Tibial nerve (tissue), 4 donors: ENCODE measurements at regions not wholly inside any gene's neighbourhood (a gene's known extent, or its start where the extent isn't known, plus 50 kb on each side); places are given as distances from the start of the nearest gene placed in this dataset.
"Not testable (repeated sequence)": the region's sequence is repeated elsewhere in the genome, so short reads cannot be mapped to it uniquely, and the experiment has no call there.

ENCODE experiments used
- DNase-seq, 2 donors: peaks; one replicate each; pipeline ENCODE4 v3.0.0-alpha.2; 2019; ENCODE audit warnings: low spot score in 2 of 2
- H3K27ac ChIP-seq, 4 donors: fragments of 200-600 bp; sonication (generic) in 3 of 4; one replicate each; pipeline ENCODE4 v1.5.1; 2017 to 2019; ENCODE audit warnings: mild to moderate bottlenecking in 1 of 4
- H3K27me3 ChIP-seq, 2 donors: fragments of 200-600 bp; sonication (generic) in 1 of 2; one replicate each; pipeline versions ENCODE4 v1.5.1 to v1.6.0; 2017 to 2019
- H3K36me3 ChIP-seq, 3 donors: fragments of 200-600 bp; sonication (generic); one replicate each; pipeline ENCODE4 v1.5.1; 2018 to 2019
- H3K4me1 ChIP-seq, 4 donors: fragments of 200-600 bp; sonication (generic) in 3 of 4; one replicate each; pipeline ENCODE4 v1.5.1; 2017 to 2019
- H3K4me3 ChIP-seq, 4 donors: fragments of 200-600 bp; sonication (generic) in 3 of 4; one replicate each; pipeline ENCODE4 v1.5.1; 2017 to 2019; ENCODE audit warnings: mild to moderate bottlenecking in 1 of 4, moderate library complexity in 1 of 4
- H3K9me3 ChIP-seq, 4 donors: fragments of 200-600 bp; sonication (generic) in 3 of 4; one replicate each; pipeline ENCODE4 v1.5.1; 2017 to 2019
- CTCF ChIP-seq, 5 experiments: fragments of 200-600 bp in 3 of 5; fragments of 450-650 bp in 2 of 5; sonication (generic) in 3 of 5; IDR thresholded peaks; one replicate each; pipeline ENCODE4 v1.5.1; 2016 to 2019; ENCODE audit warnings: antibody characterized with exemption in 5 of 5, mild to moderate bottlenecking in 3 of 5, moderate library complexity in 2 of 5
- EP300 ChIP-seq, 2 donors: sonication (generic); formaldehyde crosslinking; IDR thresholded peaks; one replicate each; pipeline ENCODE4 v1.6.1; 2017; ENCODE audit warnings: antibody characterized with exemption in 2 of 2, mild to moderate bottlenecking in 1 of 2
- POLR2A ChIP-seq, 2 donors: fragments of 450-650 bp; IDR thresholded peaks; one replicate each; pipeline ENCODE4 v1.6.1; 2017; ENCODE audit warnings: antibody characterized with exemption in 2 of 2, mild to moderate bottlenecking in 2 of 2, moderate library complexity in 2 of 2
- WGBS, 2 donors: methylation state at CpG; one replicate each; pipeline ENCODE4 v1.1.5; 2018; 5-methylcytosine and 5-hydroxymethylcytosine counted together

DNA sequence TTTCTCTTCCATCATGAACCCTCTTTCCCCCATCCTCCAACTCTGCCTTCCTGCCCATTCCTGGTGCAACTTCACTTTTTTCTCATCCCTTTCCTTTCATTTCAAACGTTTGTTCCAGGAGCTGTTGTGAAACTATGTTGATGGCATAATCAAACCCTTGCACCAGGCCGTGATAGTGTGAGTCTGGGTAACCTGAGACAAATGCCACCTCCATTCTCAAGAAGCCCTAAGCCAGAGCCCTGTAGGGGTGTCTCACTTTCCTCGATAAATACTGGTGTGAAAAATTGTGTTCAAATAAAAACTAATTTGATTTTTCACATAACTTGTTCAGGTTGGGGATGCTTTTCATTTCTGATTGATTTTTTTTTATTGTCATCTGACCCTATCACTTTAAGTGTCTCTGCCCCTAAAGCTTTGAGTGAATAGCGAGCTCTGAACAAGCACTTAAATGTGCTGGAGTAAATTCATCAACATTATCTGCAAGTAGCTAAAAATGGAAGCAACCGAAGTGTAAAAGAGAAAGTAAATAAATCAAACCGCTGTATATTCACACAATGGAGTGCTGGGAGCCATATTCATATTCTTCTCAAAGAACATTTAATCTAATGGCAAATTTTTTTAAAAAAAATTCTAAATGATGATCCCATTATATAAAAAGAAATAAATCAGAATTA, 303.1 kb upstream of the CDYL start:
- TF ChIP-seq POLR2A (IDR thresholded peaks at IDR 0.05) (no peak), CTCF (IDR thresholded peaks at IDR 0.05) (no peak), EP300 (IDR thresholded peaks at IDR 0.05) (no peak)
- H3K4me1 ChIP-seq, result no peaks in the 10 kb centered on the region
- no peaks in the 10 kb centered on the region for H3K27me3 ChIP-seq
- no peak overlapping the region for H3K27ac ChIP-seq
- H3K9me3 ChIP-seq, result peaks cover 0 to 29% (median 0%) of the 10 kb centered on the region in 4 donors
- no peak overlapping the region for H3K4me3 ChIP-seq
- no peak for DNase-seq
- 61 to 65% methylated on average over 6 of the region's 6 CpGs for WGBS, 2 donors
- no peaks in the 10 kb centered on the region for H3K36me3 ChIP-seq

DNA sequence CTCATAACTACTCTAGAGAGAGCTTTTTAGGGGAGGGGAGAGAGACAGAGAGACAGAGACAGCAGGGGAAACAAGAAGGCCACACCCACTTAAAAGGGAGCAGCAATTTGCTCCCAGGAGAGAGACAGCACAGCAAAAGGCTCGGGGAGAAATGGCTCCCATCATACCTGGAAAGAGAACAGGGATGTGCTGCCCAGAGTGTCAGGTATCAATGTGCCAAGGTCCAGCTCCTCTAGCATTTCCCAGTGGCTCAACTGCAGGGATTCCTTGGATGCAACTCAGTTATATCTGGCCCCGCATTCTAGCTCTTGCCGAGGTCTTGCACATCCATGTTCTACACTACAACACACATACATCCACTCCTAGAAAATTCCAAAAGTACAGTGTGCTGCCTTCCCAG, 304.0 kb upstream of the CDYL start:
- Histone ChIP-seq H3K27me3 (no peaks in the 10 kb centered on the region), H3K36me3 (no peaks in the 10 kb centered on the region), H3K27ac (no peak overlapping the region), H3K4me3 (no peak overlapping the region), H3K9me3 (peaks cover 0 to 29% (median 0%) of the 10 kb centered on the region in 4 donors), H3K4me1 (no peaks in the 10 kb centered on the region)
- no peak for TF ChIP-seq POLR2A (IDR thresholded peaks at IDR 0.05)
- no peak for TF ChIP-seq EP300 (IDR thresholded peaks at IDR 0.05)
- TF ChIP-seq CTCF (IDR thresholded peaks at IDR 0.05), result no peak
- no peak for DNase-seq
- WGBS, 2 donors, result 96 to 98% methylated on average over 3 of the region's 3 CpGs

DNA sequence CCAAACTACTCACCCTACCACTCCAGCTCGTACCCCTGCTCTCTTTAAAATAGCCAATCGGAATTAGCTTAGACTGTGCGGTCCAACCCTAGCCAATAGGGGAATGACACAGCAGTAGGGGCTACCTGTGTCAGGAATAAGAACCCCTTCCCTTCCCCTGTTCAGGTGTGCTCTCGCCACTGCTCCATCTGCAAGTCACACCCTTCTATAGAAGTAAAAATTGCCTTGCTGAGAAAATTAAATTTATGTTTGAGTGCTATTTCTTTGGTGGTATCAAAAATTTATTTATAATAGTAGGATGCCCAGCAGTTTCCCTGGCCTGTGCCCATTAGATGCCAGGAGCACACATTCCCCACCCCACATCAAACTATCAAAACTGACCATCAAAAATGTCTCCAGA, 304.7 kb upstream of the CDYL start:
- not testable (repeated sequence) for H3K4me1 ChIP-seq, H3K27me3 ChIP-seq, DNase-seq, H3K36me3 ChIP-seq, H3K4me3 ChIP-seq, H3K27ac ChIP-seq
- peaks cover 0 to 29% (median 0%) of the 10 kb centered on the region in 4 donors for H3K9me3 ChIP-seq
- 93 to 96% methylated on average over 4 of the region's 4 CpGs for WGBS, 2 donors

GRCh38 chr6:4470698-4471210, 305.4 kb upstream of the CDYL start:
- Histone ChIP-seq H3K9me3 (peaks cover 0 to 29% (median 0%) of the 10 kb centered on the region in 4 donors), H3K36me3 (no peaks in the 10 kb centered on the region), H3K27ac (no peak overlapping the region), H3K4me3 (no peak overlapping the region), H3K4me1 (no peaks in the 10 kb centered on the region), H3K27me3 (no peaks in the 10 kb centered on the region)
- no peak for TF ChIP-seq CTCF (IDR thresholded peaks at IDR 0.05)
- TF ChIP-seq POLR2A (IDR thresholded peaks at IDR 0.05), result no peak
- no peak for TF ChIP-seq EP300 (IDR thresholded peaks at IDR 0.05)
- 86 to 90% methylated on average over 7 of the region's 7 CpGs for WGBS, 2 donors
- no peak for DNase-seq

DNA sequence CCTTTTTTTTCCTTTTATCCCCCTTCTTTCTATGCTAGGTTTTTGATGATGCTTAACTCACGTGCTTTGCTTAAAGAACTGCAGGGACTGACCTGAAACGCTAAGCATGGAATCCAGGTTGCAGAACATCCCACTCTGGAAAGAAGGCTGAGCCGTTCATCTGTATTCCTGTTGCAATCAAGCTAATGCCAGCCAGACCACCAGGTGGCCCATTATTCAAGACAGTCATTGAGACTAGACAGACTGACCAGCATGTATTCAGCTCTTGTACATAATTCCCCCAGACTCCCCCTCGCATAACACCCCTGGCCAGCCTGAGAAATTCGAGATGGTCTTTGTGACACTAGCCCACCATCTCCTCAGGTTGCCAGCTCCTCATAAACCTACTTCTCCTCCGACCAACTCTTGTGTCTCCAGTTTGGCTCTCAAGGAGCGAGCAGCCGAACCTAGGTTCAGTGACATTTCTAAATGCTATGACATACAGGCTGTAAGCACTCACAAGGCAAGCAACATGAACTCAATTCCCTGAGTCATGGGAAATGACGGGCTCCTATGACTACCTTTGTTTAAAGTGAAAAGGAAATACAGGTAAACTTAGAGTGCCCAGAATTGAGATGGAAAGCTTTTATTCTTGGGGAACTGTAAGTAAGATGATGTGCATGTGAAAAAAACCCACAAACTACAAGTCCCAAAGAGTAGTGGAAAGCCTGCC, 309.3 kb upstream of the CDYL start:
- no peak overlapping the region for H3K27ac ChIP-seq
- no peak overlapping the region for H3K4me3 ChIP-seq
- no peaks in the 10 kb centered on the region for H3K4me1 ChIP-seq
- WGBS, 2 donors, result 75 to 77% methylated on average over 9 of the region's 9 CpGs
- H3K9me3 ChIP-seq, result peaks cover 0 to 21% (median 0%) of the 10 kb centered on the region in 4 donors
- TF ChIP-seq CTCF (IDR thresholded peaks at IDR 0.05) (no peak), POLR2A (IDR thresholded peaks at IDR 0.05) (no peak), EP300 (IDR thresholded peaks at IDR 0.05) (no peak)
- no peak for DNase-seq
- H3K27me3 ChIP-seq, result no peaks in the 10 kb centered on the region
- H3K36me3 ChIP-seq, result no peaks in the 10 kb centered on the region
